COLO829 (cell line): ENCODE measurements at regions not wholly inside any gene's neighbourhood (a gene's known extent, or its start where the extent isn't known, plus 50 kb on each side); places are given as distances from the start of the nearest gene placed in this dataset.

Experiments used
- DNase-seq: peaks from one replicate; pipeline ENCODE4 v3.0.0; 2012; ENCODE audit warnings: low spot score

GRCh38 chr5:19369048-19369447, 619.0 kb downstream of the CDH18 start:
- no peak for DNase-seq

- DNase-seq: no peak
Measured at GRCh38 chr5:19369561-19369960, 618.4 kb downstream of the CDH18 start.

- no peak for DNase-seq
Measured at GRCh38 chr5:19370655-19371386, 617.2 kb downstream of the CDH18 start.

DNA sequence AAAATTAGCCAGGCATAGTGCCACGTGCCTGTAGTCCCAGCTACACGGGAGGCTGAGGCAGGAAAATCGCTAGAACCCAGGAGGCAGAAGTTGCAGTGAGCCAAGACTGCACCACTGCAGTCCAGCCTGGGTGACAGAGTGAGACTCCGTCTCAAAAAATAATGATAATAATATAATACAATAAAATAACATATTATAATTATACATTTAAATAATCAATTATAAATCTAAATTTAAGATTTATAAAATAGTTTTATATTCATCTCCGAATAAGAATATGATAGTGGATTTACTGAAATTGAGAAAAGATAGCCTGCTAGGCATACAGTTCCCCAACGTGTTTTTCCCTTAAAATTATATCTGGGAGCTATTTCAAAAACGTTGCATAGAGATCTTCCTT, 599.6 kb downstream of the CDH18 start:
- no peak for DNase-seq

DNA sequence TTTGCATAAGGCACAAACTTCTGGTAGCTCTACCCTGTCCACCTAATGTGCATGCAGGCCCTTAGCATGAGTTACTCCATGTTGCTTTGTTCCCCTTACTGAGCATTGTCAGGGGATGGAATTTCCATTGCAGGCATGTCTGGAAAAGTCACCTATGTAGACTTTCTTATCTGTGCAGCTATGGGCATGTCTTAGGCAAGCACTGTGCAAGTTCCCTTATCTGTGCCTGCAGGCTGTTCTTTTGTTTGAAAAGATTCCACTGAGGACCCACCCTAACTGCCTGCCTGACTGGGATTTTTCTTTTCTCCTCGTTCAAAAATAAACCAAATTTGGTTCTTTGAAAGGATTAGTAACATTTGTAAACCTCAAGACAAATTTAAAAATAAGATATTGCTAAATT, 587.0 kb downstream of the CDH18 start:
- DNase-seq: no peak

- DNase-seq: no peak
Measured at GRCh38 chr5:19406576-19407365, 581.2 kb downstream of the CDH18 start.

GRCh38 chr5:19408149-19408548, 579.9 kb downstream of the CDH18 start:
- DNase-seq: no peak

- DNase-seq: no peak
Measured at GRCh38 chr5:19411936-19412335, 576.1 kb downstream of the CDH18 start.
